ENCODE measurements at regions not wholly inside any gene's neighbourhood (a gene's known extent, or its start where the extent isn't known, plus 50 kb on each side); places are given as distances from the start of the nearest gene placed in this dataset.

DNA sequence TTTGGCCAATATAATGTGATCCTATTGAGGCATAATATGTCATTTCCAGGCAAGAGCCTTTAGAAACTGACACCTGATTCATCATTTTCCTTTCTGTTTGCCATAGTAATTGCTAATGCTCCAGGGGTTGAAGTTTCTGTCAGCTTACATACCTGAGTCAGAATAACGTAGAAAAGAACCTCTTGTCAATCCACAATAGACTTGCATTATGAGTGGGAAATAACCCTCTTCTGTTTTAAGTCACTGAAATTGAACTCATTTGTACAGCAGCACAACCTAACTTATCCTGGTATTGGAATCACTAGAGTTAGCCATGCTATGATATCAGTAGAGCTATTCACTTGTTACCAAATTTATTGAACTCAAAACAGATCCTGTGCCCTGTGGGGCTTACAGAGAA is 101.7 kb upstream of the TP63 start:
- TF ChIP-seq, protein P1, sequence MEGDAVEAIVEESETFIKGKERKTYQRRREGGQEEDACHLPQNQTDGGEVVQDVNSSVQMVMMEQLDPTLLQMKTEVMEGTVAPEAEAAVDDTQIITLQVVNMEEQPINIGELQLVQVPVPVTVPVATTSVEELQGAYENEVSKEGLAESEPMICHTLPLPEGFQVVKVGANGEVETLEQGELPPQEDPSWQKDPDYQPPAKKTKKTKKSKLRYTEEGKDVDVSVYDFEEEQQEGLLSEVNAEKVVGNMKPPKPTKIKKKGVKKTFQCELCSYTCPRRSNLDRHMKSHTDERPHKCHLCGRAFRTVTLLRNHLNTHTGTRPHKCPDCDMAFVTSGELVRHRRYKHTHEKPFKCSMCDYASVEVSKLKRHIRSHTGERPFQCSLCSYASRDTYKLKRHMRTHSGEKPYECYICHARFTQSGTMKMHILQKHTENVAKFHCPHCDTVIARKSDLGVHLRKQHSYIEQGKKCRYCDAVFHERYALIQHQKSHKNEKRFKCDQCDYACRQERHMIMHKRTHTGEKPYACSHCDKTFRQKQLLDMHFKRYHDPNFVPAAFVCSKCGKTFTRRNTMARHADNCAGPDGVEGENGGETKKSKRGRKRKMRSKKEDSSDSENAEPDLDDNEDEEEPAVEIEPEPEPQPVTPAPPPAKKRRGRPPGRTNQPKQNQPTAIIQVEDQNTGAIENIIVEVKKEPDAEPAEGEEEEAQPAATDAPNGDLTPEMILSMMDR (IDR thresholded peaks at IDR 0.05) = no peak
- TF ChIP-seq POLR2A (IDR thresholded peaks at IDR 0.05) = no peak
